ENCODE measurements at regions not wholly inside any gene's neighbourhood (a gene's known extent, or its start where the extent isn't known, plus 50 kb on each side); places are given as distances from the start of the nearest gene placed in this dataset.

DNA sequence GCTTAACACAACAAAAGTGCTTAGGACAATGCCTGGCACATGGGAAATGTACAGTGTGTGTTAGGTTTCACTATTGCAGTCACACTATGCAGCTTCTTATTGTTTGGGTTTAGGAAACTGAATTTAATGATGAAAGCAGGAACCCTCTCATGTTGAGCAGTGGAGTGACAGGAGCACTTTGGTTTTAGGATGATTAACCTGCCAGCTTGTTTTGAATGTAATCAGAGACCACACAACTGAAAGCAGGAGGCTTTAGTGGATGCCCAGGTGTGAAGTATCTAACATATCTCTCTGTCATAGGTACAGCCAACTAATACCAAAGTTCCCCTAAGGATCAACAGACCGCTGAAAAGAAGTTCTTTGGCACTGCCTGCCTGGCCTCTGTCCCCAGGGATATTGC lies 406.9 kb upstream of the USP24 start:
- DNase-seq (ENCODE audit: low spot score), result no peak

DNA sequence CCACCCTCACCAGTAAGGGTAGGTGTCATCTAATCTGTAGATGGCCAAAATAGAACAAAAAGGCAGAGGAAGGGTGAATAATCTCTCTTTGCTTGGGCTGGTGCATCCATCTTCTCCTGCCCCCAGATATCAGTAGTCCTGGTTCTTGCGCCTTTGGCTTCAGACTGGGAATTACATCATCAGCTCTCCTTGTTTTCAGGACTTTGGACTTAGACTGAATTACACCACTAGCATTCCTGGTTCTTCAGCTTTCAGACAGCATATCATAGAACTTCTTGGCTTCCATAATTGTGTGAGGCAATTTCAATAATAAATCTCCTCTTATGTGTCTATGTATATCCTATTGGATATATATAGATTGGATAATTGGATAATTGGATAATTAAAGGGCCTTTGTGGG lies 403.0 kb upstream of the USP24 start:
- DNase-seq (ENCODE audit: low spot score), result no peak

GRCh38 chr1:55617288-55617982 lies 402.3 kb upstream of the USP24 start:
- no peak for DNase-seq (ENCODE audit: low spot score)

GRCh38 chr1:55612988-55613387 lies 397.8 kb upstream of the USP24 start:
- no peak for DNase-seq (ENCODE audit: low spot score)

GRCh38 chr1:55611123-55611522 lies 396.0 kb upstream of the USP24 start:
- no peak for DNase-seq (ENCODE audit: low spot score)

- no peak for DNase-seq (ENCODE audit: low spot score)
Measured at GRCh38 chr1:55610203-55610602, 395.0 kb upstream of the USP24 start.

DNA sequence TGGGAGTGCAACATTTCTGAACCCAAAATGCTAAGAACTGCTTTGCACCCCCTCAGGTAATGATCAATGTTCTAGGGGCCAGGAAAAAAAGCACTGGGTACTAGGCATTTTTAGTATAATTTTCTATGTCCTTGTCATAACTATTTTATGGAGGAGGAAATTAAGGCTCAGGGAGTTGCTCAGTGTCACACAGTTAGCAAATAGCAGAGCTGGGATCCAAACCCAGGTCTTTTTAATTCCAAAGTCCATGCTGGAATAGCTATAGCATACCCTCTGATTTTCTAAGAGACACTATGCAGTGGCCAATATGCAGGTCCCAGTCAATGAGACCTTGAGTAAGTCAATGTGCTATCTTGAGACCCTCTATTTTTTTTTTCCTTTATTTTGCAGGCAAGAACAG lies 394.5 kb upstream of the USP24 start:
- DNase-seq (ENCODE audit: low spot score), result no peak

DNA sequence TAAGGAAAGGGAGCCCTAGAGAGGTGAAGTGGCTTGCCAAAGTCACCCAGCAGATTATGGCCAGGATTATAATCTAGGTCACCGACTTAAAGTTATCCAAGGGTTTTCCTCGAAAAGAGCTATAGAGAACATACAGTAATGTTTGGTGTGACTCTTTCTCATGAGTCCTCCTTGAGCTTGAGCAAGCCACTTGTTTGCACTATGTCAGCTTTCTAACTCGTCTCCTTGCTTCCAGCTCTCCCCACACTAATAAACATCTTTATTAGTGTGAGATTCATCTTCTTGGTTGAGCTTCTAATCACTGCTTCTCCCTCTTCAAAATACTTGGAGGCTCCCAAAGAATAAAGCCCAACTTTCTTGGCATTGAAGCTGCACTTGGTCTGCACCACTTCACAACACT lies 390.0 kb upstream of the USP24 start:
- DNase-seq (ENCODE audit: low spot score), result no peak

DNA sequence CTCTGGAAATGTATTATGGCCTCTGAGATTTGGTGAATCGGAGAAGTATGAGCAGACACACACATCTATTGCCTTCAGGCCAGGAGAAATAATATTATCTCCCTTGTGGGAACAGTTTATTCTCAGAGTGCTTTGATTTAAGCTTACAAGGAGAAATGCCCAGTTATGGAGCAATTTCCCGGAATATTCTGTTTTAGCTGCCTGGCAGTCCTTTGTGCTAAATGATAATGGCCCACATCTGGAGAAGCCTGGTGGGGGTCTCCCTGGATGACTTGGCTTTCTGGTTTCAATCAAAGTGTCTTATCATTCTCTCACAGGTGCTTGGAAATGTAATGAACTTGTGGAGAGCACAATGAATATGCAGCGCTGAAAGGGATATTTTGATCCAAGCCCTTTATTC lies 389.6 kb upstream of the USP24 start:
- no peak for DNase-seq (ENCODE audit: low spot score)

DNA sequence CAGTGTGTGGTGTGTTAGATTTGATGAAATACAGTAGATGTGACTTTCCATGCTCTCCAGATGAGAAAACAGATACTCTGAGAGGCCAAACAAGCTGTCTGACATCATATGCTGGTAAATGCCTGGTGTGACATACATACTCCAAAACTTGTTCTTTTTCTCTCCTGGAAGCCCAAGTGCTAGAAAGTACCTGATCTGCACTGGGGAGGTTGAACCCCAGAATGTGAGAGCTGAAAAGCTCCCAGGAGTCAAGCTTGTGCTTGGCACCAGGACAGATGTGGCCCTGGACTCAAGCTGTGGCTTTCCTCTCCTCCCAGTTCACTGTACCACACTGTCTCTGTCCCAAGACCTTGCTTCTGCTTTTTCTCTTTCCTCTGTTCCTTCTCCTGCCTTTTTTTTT lies 389.0 kb upstream of the USP24 start:
- DNase-seq (ENCODE audit: low spot score), result no peak

- no peak for DNase-seq (ENCODE audit: low spot score)
Measured at GRCh38 chr1:55600242-55600641, 385.1 kb upstream of the USP24 start.

- DNase-seq (ENCODE audit: low spot score), result no peak
Measured at GRCh38 chr1:55597910-55598309, 382.7 kb upstream of the USP24 start.

DNA sequence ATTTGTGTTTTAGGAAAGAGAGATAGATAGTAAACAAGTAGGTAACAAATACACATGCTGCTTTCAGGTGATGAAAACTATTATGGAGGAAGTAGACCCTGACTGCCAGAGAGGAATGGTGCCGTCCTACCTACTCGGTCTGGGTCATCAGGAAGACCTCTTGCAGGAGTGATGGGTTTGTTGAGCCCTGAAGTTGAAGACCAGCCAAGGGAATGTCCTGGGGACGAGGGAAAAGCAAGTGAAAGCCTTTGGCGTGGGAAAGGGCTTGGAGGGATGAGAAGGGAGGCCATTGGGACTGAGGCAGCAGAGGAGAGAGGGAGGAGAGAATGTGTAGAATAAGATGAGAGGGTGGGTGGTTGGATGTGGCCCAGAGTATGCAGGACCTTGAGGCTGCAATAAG lies 379.5 kb upstream of the USP24 start:
- no peak for DNase-seq (ENCODE audit: low spot score)

DNA sequence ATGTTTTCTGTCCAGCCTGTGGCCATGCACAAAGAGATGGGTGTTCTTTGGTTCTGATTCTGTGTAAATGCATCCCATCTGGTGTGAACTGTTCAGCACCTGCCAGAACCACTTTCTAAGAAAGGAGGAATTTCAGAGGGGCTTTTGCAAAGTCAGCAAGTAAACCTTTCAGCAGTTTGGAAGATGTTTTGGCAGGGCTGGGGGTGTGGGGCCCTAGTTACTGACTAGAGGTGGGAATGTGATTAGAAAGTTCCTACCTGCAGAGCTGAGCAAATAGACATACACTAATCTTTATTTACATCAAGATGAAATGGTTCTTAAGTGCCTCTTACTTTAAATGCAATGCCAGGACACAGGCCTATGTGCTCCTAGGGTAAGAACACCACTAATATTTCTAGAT lies 378.1 kb upstream of the USP24 start:
- DNase-seq (ENCODE audit: low spot score), result no peak

GRCh38 chr1:55592122-55592521 lies 377.0 kb upstream of the USP24 start:
- no peak for DNase-seq (ENCODE audit: low spot score)

- no peak for DNase-seq (ENCODE audit: low spot score)
Measured at GRCh38 chr1:55589671-55590297, 374.6 kb upstream of the USP24 start.

- DNase-seq (ENCODE audit: low spot score), result no peak
Measured at GRCh38 chr1:55588309-55588708, 373.1 kb upstream of the USP24 start.

DNA sequence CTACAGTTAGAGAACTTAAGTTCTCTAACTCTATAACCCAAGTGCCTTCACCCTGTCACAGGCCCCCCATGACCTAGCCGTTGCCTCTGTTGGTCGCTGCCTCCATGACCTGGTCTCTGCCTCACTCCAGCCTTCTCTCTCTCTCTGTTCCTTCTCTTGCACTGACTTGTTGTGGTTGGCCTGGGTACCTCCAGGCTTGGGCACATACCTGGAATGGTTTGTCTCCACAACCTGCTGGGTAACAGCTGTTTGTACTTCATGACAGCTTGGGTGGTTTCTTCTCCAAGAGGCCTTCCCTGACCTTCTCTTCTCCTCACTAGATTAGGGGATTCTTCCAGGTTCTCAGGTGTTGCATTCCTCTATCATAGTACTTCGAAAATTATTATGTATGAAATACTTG lies 371.6 kb upstream of the USP24 start:
- DNase-seq (ENCODE audit: low spot score), result no peak

GRCh38 chr1:55585402-55585792 lies 370.2 kb upstream of the USP24 start:
- DNase-seq (ENCODE audit: low spot score), result no peak

GRCh38 chr1:55584526-55585401 lies 369.6 kb upstream of the USP24 start:
- no peak for DNase-seq (ENCODE audit: low spot score)

DNA sequence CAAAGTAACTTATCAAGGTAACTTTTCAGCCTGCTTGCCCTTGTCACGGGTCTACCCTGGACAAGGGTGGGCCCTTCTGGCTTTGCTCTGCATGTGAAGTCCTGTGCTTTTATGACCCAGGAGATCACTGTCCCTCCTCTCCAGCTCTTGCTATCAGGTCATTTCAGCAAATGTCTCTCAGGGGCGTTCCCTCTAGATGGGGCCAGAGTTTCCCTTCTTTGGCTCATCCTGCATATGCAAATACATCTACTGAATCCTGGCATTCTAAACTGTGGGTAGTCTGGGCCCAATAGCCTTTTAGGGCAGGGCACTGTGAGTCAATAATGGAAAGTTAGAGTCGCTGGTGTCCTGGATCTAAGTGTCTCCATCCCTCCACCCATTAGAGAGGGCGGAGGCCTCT lies 366.9 kb upstream of the USP24 start:
- DNase-seq (ENCODE audit: low spot score), result no peak

GRCh38 chr1:55580845-55581332 lies 365.7 kb upstream of the USP24 start:
- no peak for DNase-seq (ENCODE audit: low spot score)
